HT-29 (cell line): ENCODE measurements at regions not wholly inside any gene's neighbourhood (a gene's known extent, or its start where the extent isn't known, plus 50 kb on each side); places are given as distances from the start of the nearest gene placed in this dataset.

Experiments
- DNase-seq: peaks from one replicate; pipeline ENCODE4 v3.0.0-alpha.2; 2015; ENCODE audit warnings: low spot score

- no peak for DNase-seq
Measured at GRCh38 chr5:8050616-8051175, 181.7 kb downstream of the MTRR start.

- DNase-seq, result no peak
Measured at GRCh38 chr5:8053270-8053669, 184.3 kb downstream of the MTRR start.

- no peak for DNase-seq
Measured at GRCh38 chr5:8057769-8058168, 188.8 kb downstream of the MTRR start.

DNA sequence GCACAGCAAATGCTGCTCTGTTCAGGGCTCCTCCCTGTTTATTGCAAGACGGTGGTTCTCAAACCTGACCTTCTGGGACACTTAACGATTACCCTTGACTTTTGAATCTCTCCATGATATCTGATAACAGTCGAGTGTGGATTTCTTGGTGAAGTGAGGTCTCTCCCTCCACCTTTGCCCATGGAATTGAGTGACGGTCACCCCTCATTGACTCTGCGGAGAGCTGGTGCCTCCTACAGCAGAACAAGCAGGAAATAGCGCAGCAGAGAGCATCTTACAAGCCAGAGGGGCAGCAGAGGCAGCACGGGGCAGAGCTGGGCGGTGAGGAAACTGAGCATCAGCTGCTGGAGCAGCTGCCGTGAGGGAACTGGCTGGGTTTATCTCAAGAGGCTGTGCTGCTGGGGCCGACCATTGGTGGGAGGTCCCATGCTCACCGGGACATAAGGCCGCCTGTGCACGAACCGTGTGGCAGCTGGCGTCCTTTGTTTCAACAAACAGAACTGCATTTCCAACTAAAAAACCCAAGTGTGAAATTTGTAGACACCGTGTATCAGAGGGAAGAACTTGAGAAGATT, 189.8 kb downstream of the MTRR start:
- no peak for DNase-seq

DNA sequence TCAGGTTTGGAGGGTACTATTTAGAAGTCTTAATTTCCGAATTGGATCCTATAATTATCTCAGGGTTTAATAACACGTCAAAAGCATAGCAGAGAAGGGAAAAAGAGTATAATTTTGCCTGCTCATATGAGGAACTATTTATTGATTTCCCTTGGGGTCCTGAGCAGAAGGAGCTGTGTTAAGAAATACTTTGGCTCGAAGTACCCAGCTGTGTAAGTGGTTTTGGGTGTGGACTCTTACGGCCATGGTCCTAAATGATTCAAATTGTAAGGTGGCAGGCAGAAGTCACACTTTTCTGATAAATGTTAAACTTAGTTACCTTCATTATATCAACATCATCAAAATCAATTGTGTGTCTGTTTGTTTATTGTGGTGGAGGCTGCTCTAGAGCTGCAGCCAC, 190.4 kb downstream of the MTRR start:
- no peak for DNase-seq

GRCh38 chr5:8060235-8060952, 191.4 kb downstream of the MTRR start:
- no peak for DNase-seq

- no peak for DNase-seq
Measured at GRCh38 chr5:8060953-8061429, 192.0 kb downstream of the MTRR start.

DNA sequence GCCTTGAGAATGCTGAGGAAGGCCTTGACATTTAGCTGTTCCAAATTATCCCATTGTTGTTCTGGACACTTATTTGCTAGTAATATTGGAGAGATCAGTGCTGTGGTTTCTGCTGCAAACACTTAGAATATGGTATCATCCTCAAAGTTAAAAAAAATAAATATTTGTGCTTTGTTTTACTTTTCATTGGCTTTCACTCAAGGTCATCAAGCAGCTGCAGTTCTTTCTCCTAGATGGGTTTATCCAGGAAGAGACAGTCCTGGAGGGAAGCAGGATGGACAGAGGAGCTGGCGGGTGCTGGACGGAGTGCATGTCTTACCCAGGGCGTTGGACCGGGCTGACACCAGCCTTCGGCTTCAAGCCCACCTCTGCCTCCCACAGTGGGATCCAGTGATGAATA, 193.6 kb downstream of the MTRR start:
- DNase-seq, result no peak

GRCh38 chr5:8068078-8068477, 199.1 kb downstream of the MTRR start:
- no peak for DNase-seq

DNA sequence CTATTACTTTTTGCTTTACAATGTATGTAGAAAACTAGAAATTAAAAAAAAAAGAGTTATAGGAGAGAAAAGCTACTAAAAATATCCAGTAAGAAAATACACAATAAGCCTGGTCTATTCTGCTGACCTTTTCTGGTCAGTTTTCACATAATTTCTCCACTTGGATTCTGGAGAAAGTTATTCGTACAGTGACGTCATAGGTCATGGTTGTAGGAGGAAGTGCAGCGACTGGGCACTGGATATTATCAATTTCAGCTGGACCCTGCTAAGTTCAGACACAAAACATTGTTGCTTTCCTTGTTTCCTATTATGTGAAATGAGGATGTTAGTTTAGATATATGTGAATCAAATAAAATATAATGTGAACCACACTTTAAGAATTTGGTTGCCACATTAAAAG, 201.2 kb downstream of the MTRR start:
- DNase-seq, result no peak

DNA sequence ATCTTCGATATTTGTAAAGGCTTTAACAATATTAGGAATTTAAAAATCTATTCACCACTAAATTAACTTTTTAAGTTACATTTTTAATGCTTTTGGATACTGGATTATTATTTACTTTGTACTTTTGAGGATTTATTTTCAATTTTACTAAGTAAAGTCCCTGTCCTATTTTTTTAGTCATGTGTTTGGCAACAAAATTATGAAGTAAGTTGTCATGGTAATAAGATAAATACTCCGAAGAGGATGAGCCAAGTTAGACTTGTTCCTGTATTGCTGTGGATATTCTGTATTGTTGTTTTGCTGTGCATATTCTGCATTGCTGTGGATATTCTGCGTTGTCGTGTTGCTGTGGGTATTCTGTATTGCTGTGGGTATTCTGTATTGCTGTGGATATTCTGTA, 210.1 kb downstream of the MTRR start:
- DNase-seq, result no peak

GRCh38 chr5:8081179-8081578, 212.2 kb downstream of the MTRR start:
- DNase-seq, result no peak

GRCh38 chr5:8093669-8094068, 224.7 kb downstream of the MTRR start:
- DNase-seq, result no peak

- DNase-seq, result no peak
Measured at GRCh38 chr5:8094304-8094703, 225.4 kb downstream of the MTRR start.

DNA sequence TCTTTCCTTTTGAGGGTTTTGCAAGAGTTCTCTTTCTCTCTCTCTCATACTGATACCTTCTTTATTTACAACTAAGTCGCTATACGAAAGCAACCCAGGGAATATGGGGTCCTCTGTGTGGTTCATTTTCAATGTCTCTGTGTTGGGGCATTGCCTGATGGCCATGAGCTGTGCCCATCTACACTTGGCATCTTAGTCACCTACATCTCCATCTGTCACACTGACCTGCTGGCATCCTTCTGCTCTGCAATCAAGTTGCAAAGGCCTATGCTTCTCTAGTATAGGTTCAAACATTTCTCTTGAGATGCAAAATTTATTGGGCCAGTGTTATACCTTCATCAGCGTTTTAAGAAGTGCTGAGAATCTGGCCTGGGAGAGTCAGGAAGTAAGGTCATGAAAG, 228.2 kb downstream of the MTRR start:
- DNase-seq, result no peak

DNA sequence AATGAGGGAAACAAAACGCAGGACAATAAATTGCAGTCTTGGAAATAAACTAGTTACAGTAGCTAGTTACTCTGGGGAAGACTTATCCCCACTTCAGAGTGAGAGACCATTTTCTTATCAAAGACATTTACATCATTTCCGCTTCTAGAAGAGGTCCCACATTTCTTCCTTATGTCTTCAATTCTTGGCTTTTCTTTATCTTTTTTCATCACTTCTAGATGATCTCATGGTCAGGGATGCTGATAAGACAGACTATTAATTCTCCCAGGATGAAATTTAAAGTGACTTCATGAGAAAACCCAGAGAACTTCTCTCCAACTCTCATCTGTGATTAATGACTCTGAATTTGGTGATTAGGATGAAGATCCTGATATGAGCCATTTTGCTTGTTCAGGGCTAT, 229.1 kb downstream of the MTRR start:
- DNase-seq, result no peak

DNA sequence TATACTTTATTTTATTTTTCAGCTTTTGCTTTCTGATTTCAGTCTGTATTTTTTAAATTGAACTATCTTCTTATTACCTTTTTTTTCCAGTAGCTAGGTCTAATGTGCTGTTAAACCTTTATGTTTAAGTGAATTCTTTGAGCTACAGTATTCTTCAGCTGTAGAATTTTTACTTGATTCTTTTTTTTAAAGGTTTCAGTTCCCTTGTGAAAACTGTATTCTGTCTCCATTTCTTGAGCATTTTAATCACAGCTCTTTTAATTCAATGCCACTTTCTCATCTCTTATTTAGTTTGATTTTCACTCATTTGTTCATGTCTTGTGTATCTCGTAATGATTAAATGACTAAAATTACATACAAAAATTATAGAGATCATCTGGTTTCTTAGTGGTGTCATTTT, 233.8 kb downstream of the MTRR start:
- DNase-seq, result no peak

- DNase-seq, result no peak
Measured at GRCh38 chr5:8114597-8115266, 245.8 kb downstream of the MTRR start.

DNA sequence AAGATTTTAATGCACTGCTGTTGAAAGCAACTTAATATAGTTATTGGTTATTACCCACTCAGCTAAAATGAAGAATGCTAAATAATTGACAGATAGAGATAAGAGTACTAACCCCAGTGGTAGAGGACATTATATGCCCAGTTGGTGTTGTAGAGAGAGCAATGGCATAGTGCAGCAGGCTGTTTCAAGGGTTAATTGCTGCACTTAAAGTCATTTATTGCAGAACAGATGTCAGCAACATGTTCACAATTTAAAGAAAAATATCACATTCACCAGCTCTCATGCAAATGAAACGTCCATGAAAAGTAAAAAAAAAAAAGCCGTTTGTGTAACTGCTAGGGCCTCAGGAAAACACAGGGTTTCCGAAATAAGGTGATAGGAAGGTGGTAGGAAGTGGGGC, 254.6 kb downstream of the MTRR start:
- DNase-seq, result no peak

- DNase-seq, result no peak
Measured at GRCh38 chr5:8134609-8135008, 265.7 kb downstream of the MTRR start.

DNA sequence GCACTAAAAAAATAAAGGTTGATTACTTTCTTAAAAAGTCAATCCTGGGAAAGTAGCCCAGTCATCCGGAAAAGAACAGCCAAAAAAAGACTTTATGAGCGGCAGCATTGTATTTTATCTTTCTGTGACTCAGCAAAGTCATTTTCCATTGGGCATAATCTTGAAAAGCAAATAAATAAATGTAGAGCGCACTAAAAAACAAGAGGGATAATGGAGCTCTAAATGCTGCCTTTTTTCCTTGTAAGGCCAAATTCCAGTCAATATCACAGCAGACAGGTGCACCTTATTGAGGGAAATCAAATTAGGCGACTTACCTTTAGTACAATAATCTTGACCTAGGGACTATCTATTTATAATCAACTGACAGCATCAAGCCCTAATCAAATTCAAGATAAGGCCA, 266.8 kb downstream of the MTRR start:
- DNase-seq, result no peak

GRCh38 chr5:8136271-8136670, 267.3 kb downstream of the MTRR start:
- no peak for DNase-seq
